PC-9 (cell line): ENCODE measurements at regions not wholly inside any gene's neighbourhood (a gene's known extent, or its start where the extent isn't known, plus 50 kb on each side); places are given as distances from the start of the nearest gene placed in this dataset.

Experiments
- EZH2 ChIP-seq: fragments of 200-600 bp; sonication (generic); IDR thresholded peaks from 2 replicates; pipeline ENCODE4 v1.8.0; 2017; ENCODE audit warnings: antibody characterized with exemption, low read depth
- TF ChIP-seq, protein P1 (sequence below): fragments of 200-600 bp; sonication (generic); conservative IDR thresholded peaks from 2 replicates; pipeline ENCODE4 v1.6.1; 2017; ENCODE audit warnings: mixed run types, antibody characterized with exemption, mild to moderate bottlenecking, moderate library complexity

DNA sequence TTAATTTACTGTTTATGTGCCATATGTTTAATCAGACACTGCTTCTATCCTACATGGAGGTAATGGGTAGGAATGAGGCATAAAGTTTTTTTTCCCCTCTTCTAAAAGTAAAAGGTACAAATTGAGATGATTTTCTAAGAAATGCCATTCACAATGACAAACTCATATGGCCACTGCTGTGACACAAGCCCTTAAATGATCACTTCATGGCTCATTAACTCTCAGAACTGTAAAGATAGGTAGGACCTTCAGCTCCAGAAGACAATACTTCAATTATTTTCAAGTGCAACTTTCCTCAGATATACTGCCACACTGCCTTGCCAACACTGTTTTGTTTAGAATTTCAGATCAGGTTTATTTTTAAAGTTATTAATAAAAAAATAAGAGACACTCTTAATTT lies 362.9 kb upstream of the ZNF608 start:
- TF ChIP-seq, protein P1, sequence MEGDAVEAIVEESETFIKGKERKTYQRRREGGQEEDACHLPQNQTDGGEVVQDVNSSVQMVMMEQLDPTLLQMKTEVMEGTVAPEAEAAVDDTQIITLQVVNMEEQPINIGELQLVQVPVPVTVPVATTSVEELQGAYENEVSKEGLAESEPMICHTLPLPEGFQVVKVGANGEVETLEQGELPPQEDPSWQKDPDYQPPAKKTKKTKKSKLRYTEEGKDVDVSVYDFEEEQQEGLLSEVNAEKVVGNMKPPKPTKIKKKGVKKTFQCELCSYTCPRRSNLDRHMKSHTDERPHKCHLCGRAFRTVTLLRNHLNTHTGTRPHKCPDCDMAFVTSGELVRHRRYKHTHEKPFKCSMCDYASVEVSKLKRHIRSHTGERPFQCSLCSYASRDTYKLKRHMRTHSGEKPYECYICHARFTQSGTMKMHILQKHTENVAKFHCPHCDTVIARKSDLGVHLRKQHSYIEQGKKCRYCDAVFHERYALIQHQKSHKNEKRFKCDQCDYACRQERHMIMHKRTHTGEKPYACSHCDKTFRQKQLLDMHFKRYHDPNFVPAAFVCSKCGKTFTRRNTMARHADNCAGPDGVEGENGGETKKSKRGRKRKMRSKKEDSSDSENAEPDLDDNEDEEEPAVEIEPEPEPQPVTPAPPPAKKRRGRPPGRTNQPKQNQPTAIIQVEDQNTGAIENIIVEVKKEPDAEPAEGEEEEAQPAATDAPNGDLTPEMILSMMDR, result no peak
- no peak for TF ChIP-seq EZH2
